GM19240 (cell line): ENCODE measurements at regions not wholly inside any gene's neighbourhood (a gene's known extent, or its start where the extent isn't known, plus 50 kb on each side); places are given as distances from the start of the nearest gene placed in this dataset.
"Not testable (repeated sequence)": the region's sequence is repeated elsewhere in the genome, so short reads cannot be mapped to it uniquely, and the experiment has no call there.

Source experiments
- DNase-seq: peaks from one replicate; pipeline ENCODE4 v3.0.0; 2011; ENCODE audit warnings: low spot score; ENCODE audit not compliant: insufficient read length

GRCh38 chr6:11384531-11385309 is 152.3 kb upstream of the NEDD9 start:
- no peak for DNase-seq

- DNase-seq: peak; percentile 43
These were observed 149.5 kb upstream of the NEDD9 start for GRCh38 chr6:11381801-11382513.

- no peak for DNase-seq
These were observed 148.7 kb upstream of the NEDD9 start for GRCh38 chr6:11380969-11381744.

- DNase-seq: no peak
These were observed 148.1 kb upstream of the NEDD9 start for GRCh38 chr6:11380549-11380948.

- DNase-seq: no peak
These were observed 147.3 kb upstream of the NEDD9 start for GRCh38 chr6:11379805-11380204.

- no peak for DNase-seq
These were observed 146.2 kb upstream of the NEDD9 start for GRCh38 chr6:11378639-11379038.

- DNase-seq: no peak
These were observed 141.9 kb upstream of the NEDD9 start for GRCh38 chr6:11374036-11375010.

- DNase-seq: no peak
These were observed 140.7 kb upstream of the NEDD9 start for GRCh38 chr6:11373208-11373607.

GRCh38 chr6:11372186-11372790 is 139.8 kb upstream of the NEDD9 start:
- DNase-seq: not testable (repeated sequence)

GRCh38 chr6:11370191-11371018 is 137.9 kb upstream of the NEDD9 start:
- no peak for DNase-seq

GRCh38 chr6:11368760-11369159 is 136.3 kb upstream of the NEDD9 start:
- no peak for DNase-seq

- no peak for DNase-seq
These were observed 135.8 kb upstream of the NEDD9 start for GRCh38 chr6:11368264-11368663.

GRCh38 chr6:11367638-11368199 is 135.3 kb upstream of the NEDD9 start:
- no peak for DNase-seq

- no peak for DNase-seq
These were observed 134.6 kb upstream of the NEDD9 start for GRCh38 chr6:11366934-11367637.

GRCh38 chr6:11366183-11366933 is 133.9 kb upstream of the NEDD9 start:
- peak; percentile 38 for DNase-seq

- no peak for DNase-seq
These were observed 132.5 kb upstream of the NEDD9 start for GRCh38 chr6:11364971-11365397.

GRCh38 chr6:11363881-11364576 is 131.6 kb upstream of the NEDD9 start:
- no peak for DNase-seq
